ENCODE measurements at regions not wholly inside any gene's neighbourhood (a gene's known extent, or its start where the extent isn't known, plus 50 kb on each side); places are given as distances from the start of the nearest gene placed in this dataset.

GRCh38 chr12:24739106-24739779 lies 209.7 kb downstream of the BCAT1 start:
- Mint-ChIP-seq H3K27me3 (ENCODE audit: low read depth) (no peaks in the 10 kb centered on the region), H3K9me3 (no peaks in the 10 kb centered on the region), H3K27ac (no peak overlapping the region), H3K4me1 (ENCODE audit: low read depth) (peaks cover 10% of the 10 kb centered on the region), H3K4me3 (no peak overlapping the region), H3K36me3 (ENCODE audit: low read depth) (no peaks in the 10 kb centered on the region)

GRCh38 chr12:24738441-24738840 lies 210.5 kb downstream of the BCAT1 start:
- H3K27ac Mint-ChIP-seq = no peak overlapping the region
- H3K36me3 Mint-ChIP-seq (ENCODE audit: low read depth) = no peaks in the 10 kb centered on the region

GRCh38 chr12:24731596-24731995 lies 217.3 kb downstream of the BCAT1 start:
- Mint-ChIP-seq H3K4me1 (ENCODE audit: low read depth) (peaks cover 2% of the 10 kb centered on the region), H3K9me3 (no peaks in the 10 kb centered on the region), H3K4me3 (no peak overlapping the region), H3K36me3 (ENCODE audit: low read depth) (no peaks in the 10 kb centered on the region), H3K27ac (no peak overlapping the region), H3K27me3 (ENCODE audit: low read depth) (no peaks in the 10 kb centered on the region)

More at GRCh38 chr12:24738441-24738840, 210.5 kb downstream of the BCAT1 start:
- H3K4me3 Mint-ChIP-seq = no peak overlapping the region
- H3K27me3 Mint-ChIP-seq (ENCODE audit: low read depth) = no peaks in the 10 kb centered on the region
- peaks cover 10% of the 10 kb centered on the region for H3K4me1 Mint-ChIP-seq (ENCODE audit: low read depth)
- H3K9me3 Mint-ChIP-seq = no peaks in the 10 kb centered on the region

GRCh38 chr12:24730489-24730896 lies 218.4 kb downstream of the BCAT1 start:
- H3K9me3 Mint-ChIP-seq = no peaks in the 10 kb centered on the region
- H3K27me3 Mint-ChIP-seq (ENCODE audit: low read depth) = no peaks in the 10 kb centered on the region
- H3K36me3 Mint-ChIP-seq (ENCODE audit: low read depth) = no peaks in the 10 kb centered on the region
- H3K27ac Mint-ChIP-seq = no peak overlapping the region
- H3K4me1 Mint-ChIP-seq (ENCODE audit: low read depth) = peaks cover 2% of the 10 kb centered on the region
- H3K4me3 Mint-ChIP-seq = no peak overlapping the region

GRCh38 chr12:24728826-24729225 lies 220.1 kb downstream of the BCAT1 start:
- Mint-ChIP-seq H3K27me3 (ENCODE audit: low read depth) (no peaks in the 10 kb centered on the region), H3K4me1 (ENCODE audit: low read depth) (peaks cover 2% of the 10 kb centered on the region), H3K36me3 (ENCODE audit: low read depth) (peaks cover 3% of the 10 kb centered on the region), H3K27ac (no peak overlapping the region), H3K9me3 (peaks cover 7% of the 10 kb centered on the region), H3K4me3 (no peak overlapping the region)

- Mint-ChIP-seq H3K4me3 (no peak overlapping the region), H3K4me1 (ENCODE audit: low read depth) (peaks cover 2% of the 10 kb centered on the region), H3K27ac (no peak overlapping the region), H3K36me3 (ENCODE audit: low read depth) (peaks cover 3% of the 10 kb centered on the region), H3K27me3 (ENCODE audit: low read depth) (no peaks in the 10 kb centered on the region), H3K9me3 (peaks cover 8% of the 10 kb centered on the region)
Measured at GRCh38 chr12:24728366-24728765, 220.5 kb downstream of the BCAT1 start.

- Mint-ChIP-seq H3K9me3 (peaks cover 12% of the 10 kb centered on the region), H3K27ac (peak overlapping the region; percentile 1), H3K4me1 (ENCODE audit: low read depth) (peaks cover 2% of the 10 kb centered on the region), H3K27me3 (ENCODE audit: low read depth) (no peaks in the 10 kb centered on the region), H3K4me3 (no peak overlapping the region), H3K36me3 (ENCODE audit: low read depth) (peaks cover 8% of the 10 kb centered on the region)
Measured at GRCh38 chr12:24725616-24726015, 223.3 kb downstream of the BCAT1 start.

GRCh38 chr12:24724814-24725213 lies 224.1 kb downstream of the BCAT1 start:
- no peaks in the 10 kb centered on the region for H3K27me3 Mint-ChIP-seq (ENCODE audit: low read depth)
- peaks cover 12% of the 10 kb centered on the region for H3K9me3 Mint-ChIP-seq
- peaks cover 8% of the 10 kb centered on the region for H3K36me3 Mint-ChIP-seq (ENCODE audit: low read depth)
- peaks cover 4% of the 10 kb centered on the region for H3K4me1 Mint-ChIP-seq (ENCODE audit: low read depth)
- H3K4me3 Mint-ChIP-seq = no peak overlapping the region
- no peak overlapping the region for H3K27ac Mint-ChIP-seq

- H3K27me3 Mint-ChIP-seq (ENCODE audit: low read depth) = no peaks in the 10 kb centered on the region
- H3K27ac Mint-ChIP-seq = peak overlapping the region; percentile 27
- peaks cover 8% of the 10 kb centered on the region for H3K36me3 Mint-ChIP-seq (ENCODE audit: low read depth)
- H3K9me3 Mint-ChIP-seq = peaks cover 12% of the 10 kb centered on the region
- H3K4me3 Mint-ChIP-seq = no peak overlapping the region
- peaks cover 12% of the 10 kb centered on the region for H3K4me1 Mint-ChIP-seq (ENCODE audit: low read depth)
Measured at GRCh38 chr12:24723759-24724158, 225.1 kb downstream of the BCAT1 start.

- peaks cover 12% of the 10 kb centered on the region for H3K9me3 Mint-ChIP-seq
- H3K4me1 Mint-ChIP-seq (ENCODE audit: low read depth) = peaks cover 19% of the 10 kb centered on the region
- H3K27me3 Mint-ChIP-seq (ENCODE audit: low read depth) = no peaks in the 10 kb centered on the region
- H3K4me3 Mint-ChIP-seq = no peak overlapping the region
- H3K36me3 Mint-ChIP-seq (ENCODE audit: low read depth) = peaks cover 8% of the 10 kb centered on the region
- no peak overlapping the region for H3K27ac Mint-ChIP-seq
Measured at GRCh38 chr12:24721191-24721590, 227.7 kb downstream of the BCAT1 start.

- Mint-ChIP-seq H3K27ac (peak overlapping the region; percentile 53), H3K4me1 (ENCODE audit: low read depth) (peaks cover 19% of the 10 kb centered on the region), H3K9me3 (peaks cover 9% of the 10 kb centered on the region), H3K36me3 (ENCODE audit: low read depth) (peaks cover 6% of the 10 kb centered on the region), H3K27me3 (ENCODE audit: low read depth) (no peaks in the 10 kb centered on the region), H3K4me3 (peak overlapping the region; percentile 5)
Measured at GRCh38 chr12:24719293-24719721, 229.6 kb downstream of the BCAT1 start.

GRCh38 chr12:24718617-24719016 lies 230.3 kb downstream of the BCAT1 start:
- H3K27ac Mint-ChIP-seq = peak overlapping the region; percentile 53
- H3K4me3 Mint-ChIP-seq = no peak overlapping the region

GRCh38 chr12:24714237-24714636 lies 234.7 kb downstream of the BCAT1 start:
- Mint-ChIP-seq H3K9me3 (no peaks in the 10 kb centered on the region), H3K27ac (no peak overlapping the region), H3K36me3 (ENCODE audit: low read depth) (no peaks in the 10 kb centered on the region), H3K27me3 (ENCODE audit: low read depth) (no peaks in the 10 kb centered on the region), H3K4me3 (no peak overlapping the region), H3K4me1 (ENCODE audit: low read depth) (peaks cover 12% of the 10 kb centered on the region)

More at GRCh38 chr12:24718617-24719016, 230.3 kb downstream of the BCAT1 start:
- Mint-ChIP-seq H3K9me3 (peaks cover 5% of the 10 kb centered on the region), H3K27me3 (ENCODE audit: low read depth) (no peaks in the 10 kb centered on the region), H3K36me3 (ENCODE audit: low read depth) (peaks cover 5% of the 10 kb centered on the region), H3K4me1 (ENCODE audit: low read depth) (peaks cover 19% of the 10 kb centered on the region)

GRCh38 chr12:24711056-24712008 lies 237.6 kb downstream of the BCAT1 start:
- H3K27ac Mint-ChIP-seq = no peak overlapping the region
- H3K27me3 Mint-ChIP-seq (ENCODE audit: low read depth) = no peaks in the 10 kb centered on the region
- H3K4me1 Mint-ChIP-seq (ENCODE audit: low read depth) = no peaks in the 10 kb centered on the region

GRCh38 chr12:24709216-24709615 lies 239.7 kb downstream of the BCAT1 start:
- Mint-ChIP-seq H3K36me3 (ENCODE audit: low read depth) (no peaks in the 10 kb centered on the region), H3K4me1 (ENCODE audit: low read depth) (peaks cover 8% of the 10 kb centered on the region), H3K27me3 (ENCODE audit: low read depth) (no peaks in the 10 kb centered on the region), H3K4me3 (no peak overlapping the region), H3K27ac (no peak overlapping the region), H3K9me3 (no peaks in the 10 kb centered on the region)

More at GRCh38 chr12:24711056-24712008, 237.6 kb downstream of the BCAT1 start:
- no peak overlapping the region for H3K4me3 Mint-ChIP-seq
- no peaks in the 10 kb centered on the region for H3K9me3 Mint-ChIP-seq
- no peaks in the 10 kb centered on the region for H3K36me3 Mint-ChIP-seq (ENCODE audit: low read depth)
